Parathyroid adenoma (tissue), 2 donors: ENCODE measurements at regions not wholly inside any gene's neighbourhood (a gene's known extent, or its start where the extent isn't known, plus 50 kb on each side); places are given as distances from the start of the nearest gene placed in this dataset.

Experiments used
- H2AFZ ChIP-seq: fragments of 300-600 bp; sonication (generic); one replicate; pipeline ENCODE4 v1.7.0; 2017; ENCODE audit warnings: antibody characterized with exemption, mild to moderate bottlenecking
- H3K27ac ChIP-seq: fragments of 300-600 bp; sonication (generic); one replicate; pipeline ENCODE4 v1.7.0; 2017
- H3K27me3 ChIP-seq: fragments of 300-600 bp; sonication (generic); one replicate; pipeline ENCODE4 v1.7.0; 2017; ENCODE audit warnings: low read length; ENCODE audit not compliant: control insufficient read depth, insufficient read depth
- H3K36me3 ChIP-seq: fragments of 300-600 bp; sonication (generic); one replicate; pipeline ENCODE4 v1.7.0; 2017; ENCODE audit warnings: low read length; ENCODE audit not compliant: control insufficient read depth, insufficient read depth
- H3K4me1 ChIP-seq: fragments of 300-600 bp; sonication (generic); one replicate; pipeline ENCODE4 v1.7.0; 2017; ENCODE audit warnings: control low read depth
- H3K4me2 ChIP-seq: fragments of 300-600 bp; sonication (generic); one replicate; pipeline ENCODE4 v1.7.0; 2017; ENCODE audit warnings: low read length
- H3K4me3 ChIP-seq: fragments of 300-600 bp; sonication (generic); one replicate; pipeline ENCODE4 v1.7.0; 2017; ENCODE audit warnings: low read depth, low read length
- H3K79me2 ChIP-seq: fragments of 300-600 bp; sonication (generic); one replicate; pipeline ENCODE4 v1.7.0; 2017; ENCODE audit warnings: control low read depth
- H3K9ac ChIP-seq: fragments of 300-600 bp; sonication (generic); one replicate; pipeline ENCODE4 v1.7.0; 2017; ENCODE audit warnings: mild to moderate bottlenecking
- H3K9me3 ChIP-seq: fragments of 300-600 bp; sonication (generic); one replicate; pipeline ENCODE4 v1.7.0; 2017; ENCODE audit warnings: low read length; ENCODE audit not compliant: control insufficient read depth
- CTCF ChIP-seq: fragments of 300-600 bp; sonication (generic); IDR thresholded peaks from one replicate; pipeline ENCODE4 v1.7.0; 2017; ENCODE audit warnings: antibody characterized with exemption, mild to moderate bottlenecking
- donor health status: primary hyperparathyroidism.

GRCh38 chr10:34033078-34033477, 698.6 kb upstream of the NRP1 start:
- H3K27ac ChIP-seq = no peak overlapping the region
- no peak overlapping the region for H3K4me3 ChIP-seq
- no peaks in the 10 kb centered on the region for H3K79me2 ChIP-seq
- H3K9ac ChIP-seq = no peak overlapping the region
- H3K4me1 ChIP-seq = no peaks in the 10 kb centered on the region
- no peak overlapping the region for H2AFZ ChIP-seq
- no peak for TF ChIP-seq CTCF
- H3K9me3 ChIP-seq = no peaks in the 10 kb centered on the region
- H3K36me3 ChIP-seq = no peaks in the 10 kb centered on the region
- no peak overlapping the region for H3K4me2 ChIP-seq
- no peaks in the 10 kb centered on the region for H3K27me3 ChIP-seq

GRCh38 chr10:34032564-34032963, 698.1 kb upstream of the NRP1 start:
- Histone ChIP-seq H3K27me3 (no peaks in the 10 kb centered on the region), H3K4me3 (no peak overlapping the region), H3K9ac (no peak overlapping the region), H3K36me3 (no peaks in the 10 kb centered on the region), H3K9me3 (no peaks in the 10 kb centered on the region), H3K4me1 (no peaks in the 10 kb centered on the region), H3K27ac (no peak overlapping the region), H3K79me2 (no peaks in the 10 kb centered on the region), H2AFZ (no peak overlapping the region), H3K4me2 (no peak overlapping the region)
- TF ChIP-seq CTCF = no peak

GRCh38 chr10:34031400-34031799, 696.9 kb upstream of the NRP1 start:
- H2AFZ ChIP-seq = no peak overlapping the region
- H3K9me3 ChIP-seq = no peaks in the 10 kb centered on the region
- TF ChIP-seq CTCF = no peak
- no peak overlapping the region for H3K9ac ChIP-seq
- H3K79me2 ChIP-seq = no peaks in the 10 kb centered on the region
- H3K4me3 ChIP-seq = no peak overlapping the region
- no peaks in the 10 kb centered on the region for H3K36me3 ChIP-seq
- no peaks in the 10 kb centered on the region for H3K4me1 ChIP-seq
- no peak overlapping the region for H3K4me2 ChIP-seq
- H3K27ac ChIP-seq = no peak overlapping the region
- no peaks in the 10 kb centered on the region for H3K27me3 ChIP-seq

GRCh38 chr10:34029455-34029854, 695.0 kb upstream of the NRP1 start:
- Histone ChIP-seq H3K9me3 (no peaks in the 10 kb centered on the region), H2AFZ (no peak overlapping the region), H3K27me3 (no peaks in the 10 kb centered on the region), H3K9ac (no peak overlapping the region), H3K4me2 (no peak overlapping the region), H3K27ac (no peak overlapping the region), H3K36me3 (no peaks in the 10 kb centered on the region), H3K4me1 (no peaks in the 10 kb centered on the region), H3K4me3 (no peak overlapping the region), H3K79me2 (no peaks in the 10 kb centered on the region)
- no peak for TF ChIP-seq CTCF

GRCh38 chr10:34028936-34029335, 694.5 kb upstream of the NRP1 start:
- H3K27ac ChIP-seq = no peak overlapping the region
- no peaks in the 10 kb centered on the region for H3K9me3 ChIP-seq
- H3K4me1 ChIP-seq = no peaks in the 10 kb centered on the region
- no peak for TF ChIP-seq CTCF
- no peak overlapping the region for H3K4me2 ChIP-seq
- H3K4me3 ChIP-seq = no peak overlapping the region
- H3K36me3 ChIP-seq = no peaks in the 10 kb centered on the region
- no peak overlapping the region for H2AFZ ChIP-seq
- no peaks in the 10 kb centered on the region for H3K27me3 ChIP-seq
- H3K9ac ChIP-seq = no peak overlapping the region
- H3K79me2 ChIP-seq = no peaks in the 10 kb centered on the region
